ENCODE measurements at regions not wholly inside any gene's neighbourhood (a gene's known extent, or its start where the extent isn't known, plus 50 kb on each side); places are given as distances from the start of the nearest gene placed in this dataset.

GRCh38 chr22:26998129-26998528 is 340.7 kb downstream of the MIAT start:
- ATAC-seq: no peak
- TF ChIP-seq ZC3H10 (CRISPR knock-in tag; IDR thresholded peaks at IDR 0.05) (no peak), TOX (CRISPR knock-in tag; IDR thresholded peaks at IDR 0.05; ENCODE audit: borderline replicate concordance) (no peak)

- no peak for ATAC-seq
- TF ChIP-seq CSDC2 (CRISPR knock-in tag; IDR thresholded peaks at IDR 0.05) (no peak), CREB5 (CRISPR knock-in tag; IDR thresholded peaks at IDR 0.05; ENCODE audit: low read depth) (no peak), TSHZ2 (CRISPR knock-in tag; IDR thresholded peaks at IDR 0.05) (no peak), RARB (CRISPR knock-in tag; IDR thresholded peaks at IDR 0.05) (no peak)
Measured at GRCh38 chr22:26998716-26999115, 341.3 kb downstream of the MIAT start.

- TF ChIP-seq TSHZ2 (CRISPR knock-in tag; IDR thresholded peaks at IDR 0.05) (no peak), PPARA (CRISPR knock-in tag; IDR thresholded peaks at IDR 0.05; ENCODE audit: borderline replicate concordance) (no peak), ZFP3 (CRISPR knock-in tag; IDR thresholded peaks at IDR 0.05) (no peak), ZNF70 (CRISPR knock-in tag; IDR thresholded peaks at IDR 0.05) (no peak), ARNTL (CRISPR knock-in tag; IDR thresholded peaks at IDR 0.05; ENCODE audit: borderline replicate concordance, low read depth) (no peak), TCF4 (CRISPR knock-in tag; IDR thresholded peaks at IDR 0.05; ENCODE audit: borderline replicate concordance) (no peak), SNAI2 (CRISPR knock-in tag; IDR thresholded peaks at IDR 0.05) (no peak), TOX (CRISPR knock-in tag; IDR thresholded peaks at IDR 0.05; ENCODE audit: borderline replicate concordance) (no peak), CREB5 (CRISPR knock-in tag; IDR thresholded peaks at IDR 0.05; ENCODE audit: low read depth) (no peak), ZNF8 (CRISPR knock-in tag; IDR thresholded peaks at IDR 0.05) (no peak), ZFP30 (CRISPR knock-in tag; IDR thresholded peaks at IDR 0.05) (no peak), CSDC2 (CRISPR knock-in tag; IDR thresholded peaks at IDR 0.05) (no peak), RARB (CRISPR knock-in tag; IDR thresholded peaks at IDR 0.05) (no peak), ZNF565 (CRISPR knock-in tag; conservative IDR thresholded peaks at IDR 0.05; ENCODE audit: low read depth) (no peak)
- ATAC-seq: no peak
Measured at GRCh38 chr22:27003297-27003696, 345.9 kb downstream of the MIAT start.

- ATAC-seq: no peak
- TF ChIP-seq CREB5 (CRISPR knock-in tag; IDR thresholded peaks at IDR 0.05; ENCODE audit: low read depth) (no peak), ZNF565 (CRISPR knock-in tag; conservative IDR thresholded peaks at IDR 0.05; ENCODE audit: low read depth) (no peak), POU6F1 (CRISPR knock-in tag; IDR thresholded peaks at IDR 0.05; ENCODE audit: borderline replicate concordance, low read depth) (no peak), TCF4 (CRISPR knock-in tag; IDR thresholded peaks at IDR 0.05; ENCODE audit: borderline replicate concordance) (no peak), RARB (CRISPR knock-in tag; IDR thresholded peaks at IDR 0.05) (no peak), ZFP30 (CRISPR knock-in tag; IDR thresholded peaks at IDR 0.05) (no peak)
Measured at GRCh38 chr22:27004434-27004833, 347.0 kb downstream of the MIAT start.
